HepG2 (cell line): ENCODE measurements at regions not wholly inside any gene's neighbourhood (a gene's known extent, or its start where the extent isn't known, plus 50 kb on each side); places are given as distances from the start of the nearest gene placed in this dataset.

Experiments
- ATF7 ChIP-seq, 2 experiments: fragments of 450-650 bp in 1 of 2; sonication (generic) in 1 of 2; formaldehyde crosslinking in 1 of 2; IDR thresholded peaks; 2 replicates each; pipeline versions ENCODE4 v1.4.0 to v1.6.1; 2016 to 2020; ENCODE audit warnings: antibody characterized with exemption in 1 of 2, mild to moderate bottlenecking in 1 of 2, missing genetic modification reagents in 1 of 2
- BHLHE40 ChIP-seq: IDR thresholded peaks from 2 replicates; pipeline ENCODE4 v1.6.1; 2011; ENCODE audit warnings: low read length, improper control_type of control experiment
- BRCA1 ChIP-seq: sonication (generic); formaldehyde crosslinking; IDR thresholded peaks from 2 replicates; pipeline ENCODE4 v1.4.0; 2020; ENCODE audit warnings: missing genetic modification reagents
- GATAD2A ChIP-seq: IDR thresholded peaks from 2 replicates; pipeline ENCODE4 v1.6.1; 2016
- HMG20A ChIP-seq: IDR thresholded peaks from 2 replicates; pipeline ENCODE4 v1.6.1; 2016; ENCODE audit warnings: borderline replicate concordance
- HNRNPL ChIP-seq: fragments of 200-400 bp; formaldehyde crosslinking; IDR thresholded peaks from 2 replicates; pipeline ENCODE4 v1.6.1; 2017; ENCODE audit warnings: mild to moderate bottlenecking, low read depth, low read length
- IRF2 ChIP-seq: IDR thresholded peaks from 2 replicates; pipeline ENCODE4 v1.6.1; 2018; ENCODE audit warnings: missing genetic modification reagents, missing compliant biosample characterization
- ISL2 ChIP-seq: sonication (generic); formaldehyde crosslinking; IDR thresholded peaks from 2 replicates; pipeline ENCODE4 v1.5.0; 2020; ENCODE audit warnings: missing genetic modification reagents
- MAFF ChIP-seq: IDR thresholded peaks from 2 replicates; pipeline ENCODE4 v1.6.1; 2011; ENCODE audit warnings: low read depth, low read length, improper control_type of control experiment
- MAFK ChIP-seq, 2 experiments: IDR thresholded peaks in 1 of 2; conservative IDR thresholded peaks in 1 of 2; 2 replicates each; pipeline ENCODE4 v1.6.1; 2011; ENCODE audit warnings: improper control_type of control experiment in 2 of 2, low read length in 2 of 2
- MIER3 ChIP-seq: IDR thresholded peaks from 2 replicates; pipeline ENCODE4 v1.6.1; 2016; ENCODE audit warnings: missing compliant biosample characterization, borderline replicate concordance
- MLLT10 ChIP-seq: sonication (generic); formaldehyde crosslinking; IDR thresholded peaks from 2 replicates; pipeline ENCODE4 v1.4.0; 2020; ENCODE audit warnings: missing genetic modification reagents
- MTA1 ChIP-seq: sonication (generic); formaldehyde crosslinking; IDR thresholded peaks from 2 replicates; pipeline ENCODE4 v1.4.0; 2020; ENCODE audit warnings: missing genetic modification reagents, mild to moderate bottlenecking, borderline replicate concordance
- NFATC3 ChIP-seq: sonication (generic); formaldehyde crosslinking; IDR thresholded peaks from 2 replicates; pipeline ENCODE4 v1.5.1; 2020; ENCODE audit warnings: mild to moderate bottlenecking, missing genetic modification reagents
- NFE2L2 ChIP-seq: fragments of 150-350 bp; IDR thresholded peaks from 2 replicates; pipeline ENCODE4 v1.6.1; 2014; ENCODE audit warnings: low read length
- NFYC ChIP-seq: IDR thresholded peaks from 2 replicates; pipeline ENCODE4 v1.6.1; 2016; ENCODE audit warnings: missing genetic modification reagents, missing compliant biosample characterization
- PAXIP1 ChIP-seq: sonication (generic); formaldehyde crosslinking; conservative IDR thresholded peaks from 2 replicates; pipeline ENCODE4 v1.4.0; 2020; ENCODE audit warnings: mild to moderate bottlenecking, missing genetic modification reagents, moderate library complexity
- RELA ChIP-seq: sonication (generic); formaldehyde crosslinking; IDR thresholded peaks from 2 replicates; pipeline ENCODE4 v1.4.0; 2020; ENCODE audit warnings: missing genetic modification reagents
- RFX5 ChIP-seq: IDR thresholded peaks from 2 replicates; pipeline ENCODE4 v1.6.1; 2011; ENCODE audit warnings: low read depth, low read length, improper control_type of control experiment
- SIN3B ChIP-seq: fragments of 150-350 bp; IDR thresholded peaks from 2 replicates; pipeline ENCODE4 v1.6.1; 2014; ENCODE audit warnings: low read length
- SKI ChIP-seq: fragments of 450-650 bp; IDR thresholded peaks from one replicate; pipeline ENCODE4 v1.6.1; 2018; ENCODE audit warnings: mild to moderate bottlenecking; ENCODE audit not compliant: partially characterized antibody
- SNRNP70 ChIP-seq: fragments of 200-400 bp; formaldehyde crosslinking; IDR thresholded peaks from 2 replicates; pipeline ENCODE4 v1.6.1; 2017; ENCODE audit warnings: mild to moderate bottlenecking, low read depth, low read length, moderate library complexity
- SOX13 ChIP-seq, 3 experiments: fragments of 450-650 bp in 1 of 3; sonication (generic) in 1 of 3; formaldehyde crosslinking in 1 of 3; IDR thresholded peaks in 2 of 3; conservative IDR thresholded peaks in 1 of 3; 2 replicates each; pipeline versions ENCODE4 v1.5.0 to v1.6.1; 2016 to 2020; ENCODE audit warnings: antibody characterized with exemption in 1 of 3, mild to moderate bottlenecking in 1 of 3, missing compliant biosample characterization in 1 of 3, missing genetic modification reagents in 1 of 3, moderate library complexity in 1 of 3
- ZKSCAN8 ChIP-seq: IDR thresholded peaks from 2 replicates; pipeline ENCODE4 v1.6.1; 2016; ENCODE audit warnings: borderline replicate concordance, missing genetic modification reagents, missing compliant biosample characterization
- ZNF24 ChIP-seq: fragments of 450-650 bp; IDR thresholded peaks from 2 replicates; pipeline ENCODE4 v1.6.1; 2017; ENCODE audit warnings: antibody characterized with exemption, mild to moderate bottlenecking
- ZNF441 ChIP-seq: sonication (generic); formaldehyde crosslinking; IDR thresholded peaks from 2 replicates; pipeline ENCODE4 v1.7.0; 2021; ENCODE audit warnings: missing genetic modification reagents, borderline replicate concordance
- ZNF496 ChIP-seq: sonication (generic); formaldehyde crosslinking; IDR thresholded peaks from 2 replicates; pipeline ENCODE4 v1.8.1; 2023; ENCODE audit warnings: mild to moderate bottlenecking, moderate library complexity, missing genetic modification reagents; ENCODE audit not compliant: insufficient replicate concordance
- ZNF607 ChIP-seq: sonication (generic); formaldehyde crosslinking; IDR thresholded peaks from 2 replicates; pipeline ENCODE4 v1.5.1; 2020; ENCODE audit warnings: missing genetic modification reagents, mild to moderate bottlenecking, borderline replicate concordance
- ZNF776 ChIP-seq: sonication (generic); formaldehyde crosslinking; IDR thresholded peaks from 2 replicates; pipeline ENCODE4 v1.4.0; 2020; ENCODE audit warnings: mild to moderate bottlenecking, missing genetic modification reagents
- TF ChIP-seq, protein P1 (sequence below): sonication (generic); formaldehyde crosslinking; IDR thresholded peaks from 2 replicates; pipeline ENCODE4 v1.8.0; 2022; ENCODE audit warnings: missing genetic modification reagents, mild to moderate bottlenecking, inconsistent platforms, borderline replicate concordance

DNA sequence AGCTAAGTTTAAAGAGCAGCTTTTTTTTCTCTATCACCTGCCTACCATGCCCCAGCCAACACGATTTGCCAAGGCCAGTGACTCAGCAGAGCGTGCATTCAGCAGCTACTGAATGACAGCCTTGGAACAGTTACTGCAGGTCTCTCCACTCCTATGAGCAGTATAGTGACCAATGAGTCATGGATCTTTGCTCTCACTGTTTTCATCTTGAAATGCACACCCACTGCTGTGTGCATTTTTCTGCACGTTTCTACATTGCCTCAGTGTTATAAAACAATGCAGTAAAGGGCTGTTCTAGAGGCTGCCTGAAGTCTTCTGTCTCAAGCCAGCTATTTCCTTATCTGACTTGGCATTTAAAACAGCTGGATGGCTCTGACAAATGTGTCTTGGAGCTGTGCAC, 66.0 kb upstream of the C4orf54 start (continued):
- no peak for TF ChIP-seq NFATC3
- TF ChIP-seq ATF7 (IDR thresholded peaks at IDR 0.05): no peak
- no peak for TF ChIP-seq ATF7 (CRISPR knock-in tag; IDR thresholded peaks at IDR 0.05)
- no peak for TF ChIP-seq IRF2 (CRISPR knock-in tag)
- 0 out of 2 replicates have a peak, but pooled peaks have one; percentile 24 for TF ChIP-seq SOX13 (IDR thresholded peaks at IDR 0.05)
- no peak for TF ChIP-seq SOX13 (CRISPR knock-in tag; conservative IDR thresholded peaks at IDR 0.05 in 1 of 2, IDR thresholded peaks at IDR 0.05 in 1 of 2)
- no peak for TF ChIP-seq ZKSCAN8
- no peak for TF ChIP-seq SKI
- TF ChIP-seq ZNF607: no peak
- no peak for TF ChIP-seq RELA (CRISPR knock-in tag)
- no peak for TF ChIP-seq SNRNP70
- TF ChIP-seq ZNF496 (CRISPR knock-in tag): no peak
- TF ChIP-seq NFYC: no peak
- no peak for TF ChIP-seq BRCA1 (CRISPR knock-in tag)
- TF ChIP-seq ZNF24: no peak
- TF ChIP-seq MAFK (conservative IDR thresholded peaks at IDR 0.05 in 1 of 2, IDR thresholded peaks at IDR 0.05 in 1 of 2; ENCODE audit: low read length in 2 of 2): peak; percentile 27 to 59; a peak in 3 of 4 replicates
- TF ChIP-seq, protein P1, sequence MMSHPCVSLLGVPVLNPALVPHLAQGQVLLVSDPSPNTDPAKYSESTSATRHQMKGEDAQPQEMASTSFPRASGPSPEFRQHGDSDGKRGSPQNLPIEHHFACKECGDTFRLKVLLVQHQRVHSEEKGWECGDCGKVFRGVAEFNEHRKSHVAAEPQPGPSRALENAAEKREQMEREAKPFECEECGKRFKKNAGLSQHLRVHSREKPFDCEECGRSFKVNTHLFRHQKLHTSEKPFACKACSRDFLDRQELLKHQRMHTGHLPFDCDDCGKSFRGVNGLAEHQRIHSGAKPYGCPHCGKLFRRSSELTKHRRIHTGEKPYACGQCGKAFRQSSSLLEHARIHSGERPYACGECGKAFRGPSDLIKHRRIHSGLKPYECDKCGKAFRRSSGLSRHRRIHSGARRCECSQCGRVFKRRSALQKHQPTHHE: no peak
- TF ChIP-seq MAFF: peak; percentile 57
- TF ChIP-seq HMG20A (CRISPR knock-in tag): 0 out of 2 replicates have a peak, but pooled peaks have one; percentile 15
- TF ChIP-seq SIN3B: no peak
- TF ChIP-seq GATAD2A (CRISPR knock-in tag): 0 out of 2 replicates have a peak, but pooled peaks have one; percentile 12
- TF ChIP-seq MLLT10 (CRISPR knock-in tag): no peak
- no peak for TF ChIP-seq ZNF776 (CRISPR knock-in tag)
- TF ChIP-seq RFX5: peak; percentile 75; the same call in 1 of the 2 replicates
- peak; percentile 88 for TF ChIP-seq NFE2L2
- TF ChIP-seq MTA1: no peak
- no peak for TF ChIP-seq ISL2
- TF ChIP-seq BHLHE40: peak; percentile 46; the same call in 1 of the 2 replicates
- no peak for TF ChIP-seq HNRNPL
- TF ChIP-seq ZNF441 (CRISPR knock-in tag): no peak
- no peak for TF ChIP-seq MIER3 (CRISPR knock-in tag)
- TF ChIP-seq PAXIP1 (CRISPR knock-in tag): no peak
